ENCODE measurements at regions not wholly inside any gene's neighbourhood (a gene's known extent, or its start where the extent isn't known, plus 50 kb on each side); places are given as distances from the start of the nearest gene placed in this dataset.

DNA sequence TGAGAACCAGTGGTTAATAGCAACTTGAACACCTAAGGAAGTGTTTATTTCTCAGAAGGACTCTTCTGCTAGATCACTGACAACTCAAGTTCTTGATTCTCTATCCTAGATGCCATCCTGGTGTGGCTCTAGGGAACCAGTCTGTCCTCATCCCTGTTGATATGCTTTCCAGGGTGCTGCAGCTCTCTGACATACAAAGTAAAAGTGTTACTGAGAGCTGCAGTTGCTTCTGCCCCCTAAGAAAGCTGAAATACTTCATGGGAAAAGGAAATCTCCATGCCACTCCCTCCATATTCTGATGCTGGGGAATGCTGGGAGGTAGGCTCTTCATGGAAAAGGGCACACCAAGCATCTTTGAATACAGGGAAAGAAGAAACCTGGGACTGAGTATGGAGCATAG lies 168.1 kb downstream of the KLF6 start:
- no peak for TF ChIP-seq CTCF (conservative IDR thresholded peaks at IDR 0.05; ENCODE audit: low read depth, low read length)
- TF ChIP-seq EZH2 (IDR thresholded peaks at IDR 0.05; ENCODE audit: borderline replicate concordance, low read depth, low read length, poor library complexity, severe bottlenecking): no peak

Data from A673 (cell line).